CD4-positive, alpha-beta T cell treated with Interleukin-6 for 4 hours (primary cell): ENCODE measurements at regions not wholly inside any gene's neighbourhood (a gene's known extent, or its start where the extent isn't known, plus 50 kb on each side); places are given as distances from the start of the nearest gene placed in this dataset.

ENCODE experiments used
- DNase-seq: peaks from one replicate; pipeline ENCODE4 v3.0.0-alpha.2; 2020; ENCODE audit warnings: mixed read lengths

- DNase-seq = no peak
These were observed 977.6 kb downstream of the BRD1 start for GRCh38 chr22:48849963-48850657.

GRCh38 chr22:48849219-48849912 is 978.3 kb downstream of the BRD1 start:
- DNase-seq = no peak

- DNase-seq = no peak
These were observed 981.5 kb downstream of the BRD1 start for GRCh38 chr22:48846200-48846599.

- DNase-seq = no peak
These were observed 982.2 kb downstream of the BRD1 start for GRCh38 chr22:48845356-48845936.

GRCh38 chr22:48844056-48844675 is 983.5 kb downstream of the BRD1 start:
- DNase-seq = no peak

- no peak for DNase-seq
These were observed 984.0 kb downstream of the BRD1 start for GRCh38 chr22:48843640-48844039.

GRCh38 chr22:48842976-48843375 is 984.7 kb downstream of the BRD1 start:
- DNase-seq = no peak

GRCh38 chr22:48842583-48842945 is 985.1 kb downstream of the BRD1 start:
- DNase-seq = no peak

- DNase-seq = no peak
These were observed 985.6 kb downstream of the BRD1 start for GRCh38 chr22:48841881-48842582.

GRCh38 chr22:48840112-48840949 is 987.3 kb downstream of the BRD1 start:
- no peak for DNase-seq

GRCh38 chr22:48838846-48839730 is 988.6 kb downstream of the BRD1 start:
- DNase-seq = no peak

GRCh38 chr22:48838376-48838775 is 989.3 kb downstream of the BRD1 start:
- DNase-seq = no peak

GRCh38 chr22:48837341-48837935 is 990.2 kb downstream of the BRD1 start:
- DNase-seq = no peak

GRCh38 chr22:48836673-48837340 is 990.9 kb downstream of the BRD1 start:
- DNase-seq = no peak

GRCh38 chr22:48835857-48836672 is 991.6 kb downstream of the BRD1 start:
- no peak for DNase-seq

- DNase-seq = no peak
These were observed 992.3 kb downstream of the BRD1 start for GRCh38 chr22:48835364-48835763.

GRCh38 chr22:48834404-48834803 is 993.3 kb downstream of the BRD1 start:
- DNase-seq = no peak

- no peak for DNase-seq
These were observed 995.1 kb downstream of the BRD1 start for GRCh38 chr22:48832592-48832991.

- no peak for DNase-seq
These were observed 997.8 kb downstream of the BRD1 start for GRCh38 chr22:48829908-48830307.
